ENCODE measurements at regions not wholly inside any gene's neighbourhood (a gene's known extent, or its start where the extent isn't known, plus 50 kb on each side); places are given as distances from the start of the nearest gene placed in this dataset.
"Not testable (repeated sequence)": the region's sequence is repeated elsewhere in the genome, so short reads cannot be mapped to it uniquely, and the experiment has no call there.

DNA sequence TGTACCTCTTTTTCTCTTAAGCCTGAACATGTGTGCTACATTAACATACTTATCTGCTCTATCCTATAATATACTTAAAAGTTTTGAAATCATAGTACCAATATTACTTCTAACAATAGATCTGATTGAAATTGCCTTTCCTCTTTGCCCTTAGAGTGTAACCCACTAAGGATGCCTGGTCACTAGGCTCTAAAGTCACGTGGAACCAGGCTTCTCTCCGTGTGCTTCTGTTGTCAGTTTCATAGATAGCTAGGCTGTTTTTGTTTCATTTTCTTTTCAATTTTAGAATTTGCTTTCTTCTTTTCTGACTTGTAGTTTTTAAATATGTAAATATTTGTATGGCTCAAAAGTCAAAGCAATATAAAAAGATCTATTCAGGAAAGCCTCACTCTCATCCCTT, 100.5 kb upstream of the PZP start:
- not testable (repeated sequence) for DNase-seq (ENCODE audit: low spot score)

DNA sequence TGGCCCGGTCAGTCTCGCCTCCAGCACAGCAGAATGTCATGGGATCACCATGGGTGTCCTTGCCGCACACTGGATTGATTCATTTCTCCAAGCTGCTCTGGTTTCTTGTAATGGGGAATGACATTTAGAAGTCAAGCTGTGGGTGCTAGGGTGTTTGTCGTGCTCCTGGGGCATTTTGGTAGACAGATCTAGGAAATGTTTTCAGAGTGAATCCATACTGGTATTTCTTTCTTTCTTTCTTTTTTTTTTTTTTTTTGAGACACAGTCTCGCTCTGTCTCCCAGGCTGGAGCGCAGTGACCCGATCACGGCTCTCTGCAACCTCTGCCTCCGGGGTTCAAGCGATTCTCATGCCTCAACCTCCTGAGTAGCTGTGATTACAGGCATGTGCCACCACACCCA, 100.0 kb upstream of the PZP start:
- DNase-seq (ENCODE audit: low spot score) = not testable (repeated sequence)

DNA sequence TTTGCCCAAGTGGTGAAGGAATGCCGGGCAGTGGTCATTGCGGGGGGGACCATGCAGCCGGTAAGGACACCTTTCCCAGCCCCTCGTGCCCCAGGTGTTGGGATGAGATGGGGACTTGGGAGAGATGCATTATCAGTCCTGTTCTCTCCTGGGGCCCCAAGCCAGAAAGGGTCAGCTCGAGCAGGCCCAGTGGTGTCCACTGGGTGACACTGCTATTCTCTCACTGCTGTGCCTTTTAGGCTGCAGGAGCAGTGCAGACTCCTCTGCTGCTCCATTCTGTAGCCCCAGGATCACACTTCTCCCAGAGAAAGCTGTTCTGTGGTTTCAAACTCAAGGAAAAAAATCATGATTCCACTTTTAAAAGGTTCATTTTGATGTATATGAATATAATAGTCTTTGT, 99.1 kb upstream of the PZP start:
- DNase-seq (ENCODE audit: low spot score) = not testable (repeated sequence)

DNA sequence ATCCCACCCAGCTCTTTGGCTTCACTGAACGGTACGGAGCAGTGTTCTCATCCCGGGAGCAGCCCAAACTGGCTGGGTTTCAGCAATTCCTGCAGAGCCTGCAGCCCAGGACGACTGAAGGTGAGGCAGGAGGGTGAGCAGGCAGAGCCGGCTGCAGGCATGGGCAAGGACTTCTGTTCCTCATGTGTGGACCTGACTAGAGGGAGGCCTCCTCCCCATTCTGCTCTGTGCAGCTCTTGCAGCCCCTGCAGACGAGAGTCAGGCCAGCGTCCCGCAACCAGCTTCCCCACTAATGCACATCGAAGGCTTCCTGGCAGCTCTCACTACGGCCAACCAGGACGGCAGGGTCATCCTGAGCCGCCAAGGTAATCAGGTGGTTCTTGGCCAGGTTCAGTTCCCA, 97.8 kb upstream of the PZP start:
- not testable (repeated sequence) for DNase-seq (ENCODE audit: low spot score)

- not testable (repeated sequence) for DNase-seq (ENCODE audit: low spot score)
These were observed 96.3 kb upstream of the PZP start for GRCh38 chr12:9304540-9304939.

- not testable (repeated sequence) for DNase-seq (ENCODE audit: low spot score)
These were observed 87.7 kb upstream of the PZP start for GRCh38 chr12:9295872-9296271.

DNA sequence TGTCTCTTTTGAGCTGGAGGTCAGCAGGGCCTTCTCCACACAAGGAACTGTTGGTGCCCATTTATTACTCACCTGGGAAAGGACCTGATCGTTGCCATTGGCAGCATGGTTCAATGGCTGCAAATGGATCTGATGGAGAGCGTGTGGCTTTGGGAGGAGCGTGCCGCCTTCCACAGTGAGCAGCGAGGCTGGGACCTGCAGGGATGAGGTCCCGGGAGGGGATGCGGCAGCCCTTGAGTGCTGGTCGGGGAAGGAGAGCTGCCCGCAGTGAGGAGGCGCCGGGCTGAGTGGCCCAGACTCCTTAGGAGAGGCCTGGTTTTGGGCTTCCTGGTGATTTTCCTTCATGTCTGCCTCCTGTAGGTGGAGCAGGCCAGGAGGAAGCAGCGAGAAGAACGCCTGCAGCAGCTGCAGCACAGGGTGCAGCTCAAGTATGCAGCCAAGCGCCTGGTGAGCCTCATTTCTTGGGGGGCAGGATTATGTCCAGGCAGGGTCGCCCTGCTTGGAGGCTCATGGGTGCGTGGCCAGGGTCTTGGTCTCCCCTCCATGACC, 86.0 kb upstream of the PZP start:
- DNase-seq (ENCODE audit: low spot score) = not testable (repeated sequence)

GRCh38 chr12:9293391-9293790, 85.2 kb upstream of the PZP start:
- not testable (repeated sequence) for DNase-seq (ENCODE audit: low spot score)

GRCh38 chr12:9289984-9290383, 81.8 kb upstream of the PZP start:
- not testable (repeated sequence) for DNase-seq (ENCODE audit: low spot score)

- DNase-seq (ENCODE audit: low spot score) = not testable (repeated sequence)
These were observed 76.5 kb upstream of the PZP start for GRCh38 chr12:9284724-9285123.

GRCh38 chr12:9284197-9284596, 76.0 kb upstream of the PZP start:
- not testable (repeated sequence) for DNase-seq (ENCODE audit: low spot score)

- DNase-seq (ENCODE audit: low spot score) = peak; percentile 89
These were observed 75.3 kb upstream of the PZP start for GRCh38 chr12:9283346-9284095.

DNA sequence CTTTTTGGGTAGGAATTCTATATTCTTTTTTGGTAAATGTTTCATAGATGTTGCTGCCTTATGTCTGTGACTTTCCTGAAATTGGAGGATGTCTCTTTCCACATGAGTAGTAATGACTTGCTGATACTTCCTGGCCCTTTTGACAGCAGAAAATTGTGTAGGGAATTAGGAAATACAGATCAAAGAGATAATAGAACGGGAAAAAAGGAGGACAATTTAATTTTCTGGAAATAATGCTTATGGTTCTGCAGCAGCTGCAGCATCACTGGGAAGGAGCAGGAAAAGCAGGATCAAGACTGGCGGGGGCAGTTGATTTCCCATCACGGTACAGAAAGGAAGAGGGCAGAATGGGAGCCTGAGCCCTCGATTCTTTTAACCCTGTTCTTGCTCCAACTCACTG, 68.8 kb upstream of the PZP start:
- DNase-seq (ENCODE audit: low spot score) = no peak

GRCh38 chr12:9273276-9273675, 65.1 kb upstream of the PZP start:
- no peak for DNase-seq (ENCODE audit: low spot score)

GRCh38 chr12:9271875-9272274, 63.7 kb upstream of the PZP start:
- DNase-seq (ENCODE audit: low spot score) = no peak

DNA sequence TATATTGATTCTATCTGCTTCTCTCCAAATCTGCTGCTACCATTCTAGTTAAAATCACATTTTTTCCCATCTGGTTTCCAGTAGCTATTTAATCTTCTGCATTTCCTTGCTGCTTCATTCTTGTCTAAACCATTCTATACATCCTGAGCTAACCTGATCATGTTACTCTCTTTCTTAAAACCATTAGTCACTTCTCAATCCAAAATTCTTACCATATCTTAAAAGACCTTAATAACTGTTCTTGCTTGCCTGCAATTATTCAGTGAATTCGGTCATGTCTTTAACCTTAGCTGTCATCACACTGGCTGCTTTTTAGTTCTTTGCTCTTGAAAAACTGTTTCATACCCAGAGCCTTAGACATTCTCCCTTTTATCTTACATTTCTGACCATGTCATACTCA, 56.4 kb upstream of the PZP start:
- DNase-seq (ENCODE audit: low spot score) = no peak

- no peak for DNase-seq (ENCODE audit: low spot score)
These were observed 52.7 kb upstream of the PZP start for GRCh38 chr12:9260931-9261330.

GRCh38 chr12:9258676-9259075, 50.5 kb upstream of the PZP start:
- DNase-seq (ENCODE audit: low spot score) = no peak
